ENCODE measurements at regions not wholly inside any gene's neighbourhood (a gene's known extent, or its start where the extent isn't known, plus 50 kb on each side); places are given as distances from the start of the nearest gene placed in this dataset.
A peak's percentile ranks its signal among the peaks of the same experiment; 100 is the strongest.

- no peaks in the 10 kb centered on the region for H3K79me2 ChIP-seq
Measured at GRCh38 chrX:13923289-13923688, 106.4 kb upstream of the GPM6B start.

GRCh38 chrX:13917507-13917906 is 100.6 kb upstream of the GPM6B start:
- Histone ChIP-seq H3K79me2 (no peaks in the 10 kb centered on the region), H3K9me2 (replicated peaks; ENCODE audit: insufficient read depth) (no peaks in the 10 kb centered on the region), H3K4me2 (no peak overlapping the region), H3K27ac (no peak overlapping the region), H4K20me1 (ENCODE audit: insufficient read depth, poor library complexity, severe bottlenecking) (no peaks in the 10 kb centered on the region), H3K36me3 (replicated peaks; ENCODE audit: insufficient read depth, low read depth) (no peaks in the 10 kb centered on the region), H3K27me3 (no peaks in the 10 kb centered on the region), H3K4me3 (no peak overlapping the region), H3K4me1 (ENCODE audit: insufficient read depth) (no peaks in the 10 kb centered on the region), H3K9me3 (ENCODE audit: low read depth) (no peaks in the 10 kb centered on the region), H2AFZ (no peak overlapping the region)
- TF ChIP-seq EZH2phosphoT487 (IDR thresholded peaks at IDR 0.05; ENCODE audit: low read depth, severe bottlenecking, unreplicated experiment) = no peak
- TF ChIP-seq CTCF (IDR thresholded peaks at IDR 0.05; ENCODE audit: poor library complexity) = no peak
- no peak for TF ChIP-seq EZH2 (IDR thresholded peaks at IDR 0.05; ENCODE audit: borderline replicate concordance)
- DNase-seq (ENCODE audit: low spot score) = no peak
- 67% methylated on average over 2 of the region's 2 CpGs for WGBS (ENCODE audit: low lambda C conversion rate, missing lambda C conversion rate)

More at GRCh38 chrX:13923289-13923688, 106.4 kb upstream of the GPM6B start:
- no peak overlapping the region for H3K4me2 ChIP-seq
- H3K4me3 ChIP-seq = no peak overlapping the region
- H3K9me2 ChIP-seq (replicated peaks; ENCODE audit: insufficient read depth) = no peaks in the 10 kb centered on the region
- no peaks in the 10 kb centered on the region for H3K36me3 ChIP-seq (replicated peaks; ENCODE audit: insufficient read depth, low read depth)
- DNase-seq (ENCODE audit: low spot score) = no peak
- WGBS (ENCODE audit: low lambda C conversion rate, missing lambda C conversion rate) = 53% methylated on average over 2 of the region's 2 CpGs
- H3K9me3 ChIP-seq (ENCODE audit: low read depth) = no peaks in the 10 kb centered on the region
- H2AFZ ChIP-seq = no peak overlapping the region
- TF ChIP-seq CTCF (IDR thresholded peaks at IDR 0.05; ENCODE audit: poor library complexity) = no peak
- no peak for TF ChIP-seq EZH2 (IDR thresholded peaks at IDR 0.05; ENCODE audit: borderline replicate concordance)
- TF ChIP-seq EZH2phosphoT487 (IDR thresholded peaks at IDR 0.05; ENCODE audit: low read depth, severe bottlenecking, unreplicated experiment) = no peak
- no peaks in the 10 kb centered on the region for H3K4me1 ChIP-seq (ENCODE audit: insufficient read depth)
- no peaks in the 10 kb centered on the region for H3K27me3 ChIP-seq
- no peaks in the 10 kb centered on the region for H4K20me1 ChIP-seq (ENCODE audit: insufficient read depth, poor library complexity, severe bottlenecking)
- no peak overlapping the region for H3K27ac ChIP-seq

GRCh38 chrX:13911586-13911985 is 94.7 kb upstream of the GPM6B start:
- 50% methylated on average over 1 of the region's 1 CpG for WGBS (ENCODE audit: low lambda C conversion rate, missing lambda C conversion rate)
- no peaks in the 10 kb centered on the region for H3K9me2 ChIP-seq (replicated peaks; ENCODE audit: insufficient read depth)
- no peaks in the 10 kb centered on the region for H3K36me3 ChIP-seq (replicated peaks; ENCODE audit: insufficient read depth, low read depth)
- H3K4me1 ChIP-seq (ENCODE audit: insufficient read depth) = no peaks in the 10 kb centered on the region
- H2AFZ ChIP-seq = no peak overlapping the region
- no peak overlapping the region for H3K27ac ChIP-seq
- peak; percentile 7 for DNase-seq (ENCODE audit: low spot score)
- H3K4me2 ChIP-seq = no peak overlapping the region
- no peaks in the 10 kb centered on the region for H3K79me2 ChIP-seq
- no peaks in the 10 kb centered on the region for H3K9me3 ChIP-seq (ENCODE audit: low read depth)
- H4K20me1 ChIP-seq (ENCODE audit: insufficient read depth, poor library complexity, severe bottlenecking) = no peaks in the 10 kb centered on the region
- no peak overlapping the region for H3K4me3 ChIP-seq
- TF ChIP-seq EZH2phosphoT487 (IDR thresholded peaks at IDR 0.05; ENCODE audit: low read depth, severe bottlenecking, unreplicated experiment) = no peak
- TF ChIP-seq CTCF (IDR thresholded peaks at IDR 0.05; ENCODE audit: poor library complexity) = no peak
- TF ChIP-seq EZH2 (IDR thresholded peaks at IDR 0.05; ENCODE audit: borderline replicate concordance) = no peak
- H3K27me3 ChIP-seq = no peaks in the 10 kb centered on the region

GRCh38 chrX:13906093-13906492 is 89.2 kb upstream of the GPM6B start:
- Histone ChIP-seq H4K20me1 (ENCODE audit: insufficient read depth, poor library complexity, severe bottlenecking) (no peaks in the 10 kb centered on the region), H3K4me2 (no peak overlapping the region), H3K9me3 (ENCODE audit: low read depth) (no peaks in the 10 kb centered on the region), H3K27ac (no peak overlapping the region), H3K79me2 (no peaks in the 10 kb centered on the region), H3K9me2 (replicated peaks; ENCODE audit: insufficient read depth) (no peaks in the 10 kb centered on the region), H3K36me3 (replicated peaks; ENCODE audit: insufficient read depth, low read depth) (no peaks in the 10 kb centered on the region), H3K27me3 (no peaks in the 10 kb centered on the region), H3K4me1 (ENCODE audit: insufficient read depth) (no peaks in the 10 kb centered on the region), H3K4me3 (no peak overlapping the region), H2AFZ (no peak overlapping the region)
- DNase-seq (ENCODE audit: low spot score) = no peak
- no peak for TF ChIP-seq CTCF (IDR thresholded peaks at IDR 0.05; ENCODE audit: poor library complexity)
- TF ChIP-seq EZH2phosphoT487 (IDR thresholded peaks at IDR 0.05; ENCODE audit: low read depth, severe bottlenecking, unreplicated experiment) = no peak
- no peak for TF ChIP-seq EZH2 (IDR thresholded peaks at IDR 0.05; ENCODE audit: borderline replicate concordance)
- 48% methylated on average over 1 of the region's 1 CpG for WGBS (ENCODE audit: low lambda C conversion rate, missing lambda C conversion rate)

Measured in hepatocyte (in vitro differentiated cells).